NT2/D1 (cell line): ENCODE measurements at regions not wholly inside any gene's neighbourhood (a gene's known extent, or its start where the extent isn't known, plus 50 kb on each side); places are given as distances from the start of the nearest gene placed in this dataset.

Experiments used
- DNase-seq: peaks from one replicate; pipeline ENCODE4 v3.0.0-alpha.2; 2011; ENCODE audit warnings: low read depth, low spot score
- H3K27me3 ChIP-seq: 2 replicates; pipeline ENCODE4 v1.6.0; 2011; ENCODE audit warnings: mild to moderate bottlenecking; ENCODE audit not compliant: insufficient read length, insufficient read depth
- H3K36me3 ChIP-seq: 2 replicates; pipeline ENCODE4 v1.6.1; 2011; ENCODE audit warnings: mild to moderate bottlenecking, low read length, mixed read lengths; ENCODE audit not compliant: insufficient read depth, insufficient read length
- H3K4me1 ChIP-seq: 2 replicates; pipeline ENCODE4 v1.5.1; 2011; ENCODE audit not compliant: insufficient read depth, insufficient read length
- H3K4me3 ChIP-seq: 2 replicates; pipeline ENCODE4 v1.5.1; 2011; ENCODE audit warnings: low read depth; ENCODE audit not compliant: insufficient read length
- H3K9ac ChIP-seq: 2 replicates; pipeline ENCODE4 v1.6.0; 2011; ENCODE audit warnings: low read depth; ENCODE audit not compliant: insufficient read length
- H3K9me3 ChIP-seq: 2 replicates; pipeline ENCODE4 v1.5.1; 2011; ENCODE audit warnings: mild to moderate bottlenecking, low read length; ENCODE audit not compliant: insufficient read depth
- SUZ12 ChIP-seq: IDR thresholded peaks from 2 replicates; pipeline ENCODE4 v1.6.1; 2011; ENCODE audit not compliant: insufficient read length, insufficient read depth; ENCODE audit errors: extremely low read depth
- YY1 ChIP-seq: IDR thresholded peaks from 2 replicates; pipeline ENCODE4 v1.6.1; 2011; ENCODE audit not compliant: insufficient read length, insufficient read depth
- ZNF274 ChIP-seq: IDR thresholded peaks from 2 replicates; pipeline ENCODE4 v1.6.1; 2011; ENCODE audit warnings: mild to moderate bottlenecking, low read depth, low read length

GRCh38 chr4:93888308-93888707 lies 59.8 kb downstream of the ATOH1 start:
- DNase-seq = no peak
- no peak for TF ChIP-seq ZNF274
- TF ChIP-seq SUZ12 = no peak
- TF ChIP-seq YY1 = no peak

GRCh38 chr4:93888768-93889167 lies 60.2 kb downstream of the ATOH1 start:
- H3K9ac ChIP-seq = no peak overlapping the region
- DNase-seq = no peak
- TF ChIP-seq YY1 (no peak), ZNF274 (no peak), SUZ12 (no peak)
- no peaks in the 10 kb centered on the region for H3K4me1 ChIP-seq
- H3K9me3 ChIP-seq = no peaks in the 10 kb centered on the region
- H3K27me3 ChIP-seq = no peaks in the 10 kb centered on the region
- no peaks in the 10 kb centered on the region for H3K36me3 ChIP-seq
- no peak overlapping the region for H3K4me3 ChIP-seq

More at GRCh38 chr4:93888308-93888707, 59.8 kb downstream of the ATOH1 start:
- Histone ChIP-seq H3K36me3 (no peaks in the 10 kb centered on the region), H3K9me3 (no peaks in the 10 kb centered on the region), H3K4me1 (no peaks in the 10 kb centered on the region), H3K27me3 (no peaks in the 10 kb centered on the region), H3K4me3 (no peak overlapping the region), H3K9ac (no peak overlapping the region)

GRCh38 chr4:93891244-93891643 lies 62.7 kb downstream of the ATOH1 start:
- no peaks in the 10 kb centered on the region for H3K9me3 ChIP-seq
- no peaks in the 10 kb centered on the region for H3K36me3 ChIP-seq
- no peak for DNase-seq
- H3K27me3 ChIP-seq = no peaks in the 10 kb centered on the region
- TF ChIP-seq ZNF274 = no peak
- no peaks in the 10 kb centered on the region for H3K4me1 ChIP-seq
- H3K4me3 ChIP-seq = no peak overlapping the region
- H3K9ac ChIP-seq = no peak overlapping the region

- Histone ChIP-seq H3K4me3 (no peak overlapping the region), H3K4me1 (no peaks in the 10 kb centered on the region), H3K27me3 (no peaks in the 10 kb centered on the region), H3K9me3 (no peaks in the 10 kb centered on the region), H3K36me3 (no peaks in the 10 kb centered on the region), H3K9ac (no peak overlapping the region)
- TF ChIP-seq YY1 (no peak), ZNF274 (no peak), SUZ12 (no peak)
- DNase-seq = no peak
Observed at GRCh38 chr4:93894995-93895394, 66.4 kb downstream of the ATOH1 start.

- no peak for DNase-seq
- Histone ChIP-seq H3K4me1 (no peaks in the 10 kb centered on the region), H3K27me3 (no peaks in the 10 kb centered on the region), H3K9ac (no peak overlapping the region), H3K36me3 (no peaks in the 10 kb centered on the region), H3K4me3 (no peak overlapping the region), H3K9me3 (no peaks in the 10 kb centered on the region)
- TF ChIP-seq SUZ12 (no peak), ZNF274 (no peak), YY1 (no peak)
Observed at GRCh38 chr4:93896516-93896915, 68.0 kb downstream of the ATOH1 start.

- DNase-seq = no peak
- Histone ChIP-seq H3K9ac (no peak overlapping the region), H3K4me3 (no peak overlapping the region), H3K36me3 (no peaks in the 10 kb centered on the region), H3K4me1 (no peaks in the 10 kb centered on the region), H3K27me3 (no peaks in the 10 kb centered on the region), H3K9me3 (no peaks in the 10 kb centered on the region)
- TF ChIP-seq YY1 (no peak), SUZ12 (no peak), ZNF274 (no peak)
Observed at GRCh38 chr4:93897559-93897958, 69.0 kb downstream of the ATOH1 start.

- Histone ChIP-seq H3K4me1 (no peaks in the 10 kb centered on the region), H3K27me3 (no peaks in the 10 kb centered on the region), H3K9ac (no peak overlapping the region), H3K4me3 (no peak overlapping the region), H3K9me3 (no peaks in the 10 kb centered on the region), H3K36me3 (no peaks in the 10 kb centered on the region)
- no peak for DNase-seq
- TF ChIP-seq YY1 (no peak), ZNF274 (no peak), SUZ12 (no peak)
Observed at GRCh38 chr4:93908778-93909177, 80.2 kb downstream of the ATOH1 start.

GRCh38 chr4:93911671-93912070 lies 83.1 kb downstream of the ATOH1 start:
- no peak for TF ChIP-seq ZNF274
- no peak for TF ChIP-seq SUZ12
- no peak for TF ChIP-seq YY1
- H3K9me3 ChIP-seq = no peaks in the 10 kb centered on the region
- no peak overlapping the region for H3K4me3 ChIP-seq
- H3K4me1 ChIP-seq = no peaks in the 10 kb centered on the region
- DNase-seq = no peak
- no peak overlapping the region for H3K9ac ChIP-seq
- H3K36me3 ChIP-seq = no peaks in the 10 kb centered on the region
- H3K27me3 ChIP-seq = no peaks in the 10 kb centered on the region
